ENCODE measurements at regions not wholly inside any gene's neighbourhood (a gene's known extent, or its start where the extent isn't known, plus 50 kb on each side); places are given as distances from the start of the nearest gene placed in this dataset.

- no peak for DNase-seq
- intact Hi-C loops (cut with DNase I) = no loop called here
Observed at GRCh38 chr3:66655671-66656070, 154.8 kb upstream of the LRIG1 start.

GRCh38 chr3:66656609-66657008, 155.8 kb upstream of the LRIG1 start:
- no peaks in the 10 kb centered on the region for H3K4me1 ChIP-seq (replicated peaks in 1 of 2)
- no peak for DNase-seq
- H3K4me3 ChIP-seq = no peak overlapping the region
- H3K9me3 ChIP-seq (replicated peaks in 1 of 3) = no peaks in the 10 kb centered on the region
- TF ChIP-seq CTCF (IDR thresholded peaks at IDR 0.05) (no peak), POLR2A (IDR thresholded peaks at IDR 0.05) (no peak)
- no peaks in the 10 kb centered on the region for H3K27me3 ChIP-seq
- no peak overlapping the region for H3K27ac ChIP-seq
- no peaks in the 10 kb centered on the region for H3K36me3 ChIP-seq (replicated peaks in 1 of 2)
- intact Hi-C loops (cut with DNase I) = no loop called here
- WGBS, 4 donors = 76 to 84% (median 81%) methylated on average over 8 of the region's 8 CpGs

More at GRCh38 chr3:66655671-66656070, 154.8 kb upstream of the LRIG1 start:
- H3K27ac ChIP-seq = no peak overlapping the region
- TF ChIP-seq POLR2A (IDR thresholded peaks at IDR 0.05) = no peak
- no peak for TF ChIP-seq CTCF (IDR thresholded peaks at IDR 0.05)
- no peaks in the 10 kb centered on the region for H3K36me3 ChIP-seq (replicated peaks in 1 of 2)
- no peaks in the 10 kb centered on the region for H3K9me3 ChIP-seq (replicated peaks in 1 of 3)
- H3K27me3 ChIP-seq = no peaks in the 10 kb centered on the region
- 68 to 78% (median 75%) methylated on average over 6 to 8 of the region's 8 CpGs for WGBS, 4 donors
- no peaks in the 10 kb centered on the region for H3K4me1 ChIP-seq (replicated peaks in 1 of 2)
- no peak overlapping the region for H3K4me3 ChIP-seq

- no peak for TF ChIP-seq CTCF (IDR thresholded peaks at IDR 0.05)
- TF ChIP-seq POLR2A (IDR thresholded peaks at IDR 0.05) = no peak
- intact Hi-C loops (cut with DNase I) = no loop called here
- Histone ChIP-seq H3K4me1 (replicated peaks in 1 of 2) (no peaks in the 10 kb centered on the region), H3K36me3 (replicated peaks in 1 of 2) (no peaks in the 10 kb centered on the region), H3K4me3 (no peak overlapping the region), H3K9me3 (replicated peaks in 1 of 3) (no peaks in the 10 kb centered on the region), H3K27me3 (no peaks in the 10 kb centered on the region), H3K27ac (no peak overlapping the region)
- 78 to 100% (median 89%) methylated on average over 1 of the region's 1 CpG for WGBS, 4 donors
- no peak for DNase-seq
Observed at GRCh38 chr3:66659056-66659455, 158.2 kb upstream of the LRIG1 start.

GRCh38 chr3:66661628-66662027, 160.8 kb upstream of the LRIG1 start:
- no peak for DNase-seq
- WGBS, 4 donors = 73 to 92% (median 86%) methylated on average over 4 of the region's 4 CpGs
- intact Hi-C loops (cut with DNase I) = no loop called here
- H3K4me1 ChIP-seq (replicated peaks in 1 of 2) = no peaks in the 10 kb centered on the region
- TF ChIP-seq POLR2A (IDR thresholded peaks at IDR 0.05) (no peak), CTCF (IDR thresholded peaks at IDR 0.05) (no peak)
- no peaks in the 10 kb centered on the region for H3K9me3 ChIP-seq (replicated peaks in 1 of 3)
- no peaks in the 10 kb centered on the region for H3K36me3 ChIP-seq (replicated peaks in 1 of 2)
- no peak overlapping the region for H3K4me3 ChIP-seq
- no peaks in the 10 kb centered on the region for H3K27me3 ChIP-seq
- no peak overlapping the region for H3K27ac ChIP-seq

All from adrenal gland (tissue), 9 donors.